Activated naive CD4-positive, alpha-beta T cell treated with anti-CD3 and anti-CD28 coated beads, Interleukin-2, amount 50 U/mL, for 24 hours (primary cell): ENCODE measurements at regions not wholly inside any gene's neighbourhood (a gene's known extent, or its start where the extent isn't known, plus 50 kb on each side); places are given as distances from the start of the nearest gene placed in this dataset.

Experiments
- H3K27ac Mint-ChIP-seq: one replicate; pipeline ENCODE4 v1.8.0; 2021; ENCODE audit warnings: mild to moderate bottlenecking, mixed read lengths
- H3K27me3 Mint-ChIP-seq: one replicate; pipeline ENCODE4 v1.8.0; 2021; ENCODE audit warnings: mixed read lengths
- H3K36me3 Mint-ChIP-seq: one replicate; pipeline ENCODE4 v1.8.0; 2021; ENCODE audit warnings: mixed read lengths
- H3K4me1 Mint-ChIP-seq: one replicate; pipeline ENCODE4 v1.8.0; 2021; ENCODE audit warnings: mixed read lengths
- H3K4me3 Mint-ChIP-seq: one replicate; pipeline ENCODE4 v1.8.0; 2021; ENCODE audit warnings: mild to moderate bottlenecking, mixed read lengths
- H3K9me3 Mint-ChIP-seq: one replicate; pipeline ENCODE4 v1.8.0; 2021; ENCODE audit warnings: mixed read lengths

DNA sequence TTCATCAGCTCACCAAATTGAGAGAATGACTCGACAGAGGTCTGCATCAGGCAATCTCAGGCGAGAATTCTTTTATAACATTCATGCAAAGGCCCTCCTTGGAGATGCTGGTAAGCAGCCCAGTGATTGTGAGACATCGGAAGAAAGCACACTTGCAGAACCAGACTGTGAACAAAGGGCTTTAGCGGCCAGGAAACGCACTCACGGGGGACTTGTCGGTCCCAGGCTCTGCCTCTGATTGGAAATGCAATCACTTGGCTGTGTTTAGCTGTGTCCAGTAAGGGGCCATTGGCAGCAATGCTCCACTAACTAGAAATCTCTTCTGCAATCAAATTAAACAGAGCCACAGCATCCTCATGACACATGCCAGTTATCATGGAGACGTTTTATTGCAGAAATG lies 226.7 kb upstream of the CDH13 start:
- no peaks in the 10 kb centered on the region for H3K36me3 Mint-ChIP-seq
- H3K4me1 Mint-ChIP-seq = no peaks in the 10 kb centered on the region
- no peaks in the 10 kb centered on the region for H3K9me3 Mint-ChIP-seq
- no peak overlapping the region for H3K27ac Mint-ChIP-seq
- H3K27me3 Mint-ChIP-seq = peaks cover 6% of the 10 kb centered on the region
- H3K4me3 Mint-ChIP-seq = no peak overlapping the region

DNA sequence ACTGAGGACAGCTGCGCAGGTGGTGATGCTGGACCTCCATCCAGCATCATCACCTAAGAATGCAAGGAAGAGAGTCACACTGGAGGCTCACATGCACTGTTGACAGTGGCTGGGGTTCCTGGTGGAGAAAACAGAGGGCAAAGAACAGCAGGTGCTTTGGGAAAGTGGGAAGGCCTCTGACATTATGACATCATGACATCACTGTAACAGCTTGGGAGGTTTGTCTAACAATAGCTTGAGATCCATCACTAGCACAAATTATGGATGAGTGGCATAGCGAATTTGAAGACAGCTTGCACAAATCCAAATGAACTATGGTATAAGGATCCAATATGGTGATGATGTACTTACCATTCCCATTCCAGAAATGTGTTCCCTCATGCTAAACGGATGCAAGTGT lies 226.5 kb upstream of the MPHOSPH6 start:
- Mint-ChIP-seq H3K4me3 (no peak overlapping the region), H3K27ac (no peak overlapping the region), H3K4me1 (no peaks in the 10 kb centered on the region), H3K27me3 (peaks cover 3% of the 10 kb centered on the region), H3K36me3 (no peaks in the 10 kb centered on the region), H3K9me3 (no peaks in the 10 kb centered on the region)

GRCh38 chr16:82395212-82395611 lies 225.2 kb upstream of the MPHOSPH6 start:
- no peak overlapping the region for H3K27ac Mint-ChIP-seq
- H3K4me3 Mint-ChIP-seq = no peak overlapping the region
- no peaks in the 10 kb centered on the region for H3K36me3 Mint-ChIP-seq
- no peaks in the 10 kb centered on the region for H3K4me1 Mint-ChIP-seq
- no peaks in the 10 kb centered on the region for H3K9me3 Mint-ChIP-seq
- peaks cover 1% of the 10 kb centered on the region for H3K27me3 Mint-ChIP-seq

- no peak overlapping the region for H3K4me3 Mint-ChIP-seq
- H3K27me3 Mint-ChIP-seq = no peaks in the 10 kb centered on the region
- no peak overlapping the region for H3K27ac Mint-ChIP-seq
- H3K4me1 Mint-ChIP-seq = no peaks in the 10 kb centered on the region
- no peaks in the 10 kb centered on the region for H3K9me3 Mint-ChIP-seq
- H3K36me3 Mint-ChIP-seq = no peaks in the 10 kb centered on the region
These were observed 221.7 kb upstream of the MPHOSPH6 start for GRCh38 chr16:82391690-82392089.

GRCh38 chr16:82389956-82390650 lies 220.1 kb upstream of the MPHOSPH6 start:
- Mint-ChIP-seq H3K27ac (no peak overlapping the region), H3K9me3 (no peaks in the 10 kb centered on the region), H3K4me3 (no peak overlapping the region), H3K27me3 (no peaks in the 10 kb centered on the region), H3K36me3 (no peaks in the 10 kb centered on the region), H3K4me1 (no peaks in the 10 kb centered on the region)

DNA sequence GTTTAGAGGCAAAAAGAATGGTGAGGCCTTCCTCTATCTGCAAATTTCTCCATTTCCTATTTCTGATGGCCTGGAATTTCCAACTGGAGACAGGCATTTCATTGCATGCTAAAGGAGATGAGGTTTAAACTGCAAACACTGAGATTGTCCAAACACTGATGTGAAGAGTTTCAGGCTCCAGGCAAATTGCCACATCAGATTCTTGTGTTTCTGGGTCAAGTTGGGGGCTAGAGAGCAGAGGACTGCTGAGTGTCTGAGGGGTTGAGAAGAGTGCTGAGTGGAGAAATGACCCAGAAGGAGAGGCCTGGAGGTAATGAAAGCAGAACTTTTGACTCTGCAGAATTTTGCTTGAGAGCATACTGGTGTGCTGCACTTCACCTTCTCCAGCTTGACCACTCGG lies 216.7 kb upstream of the MPHOSPH6 start:
- H3K4me1 Mint-ChIP-seq = no peaks in the 10 kb centered on the region
- no peaks in the 10 kb centered on the region for H3K9me3 Mint-ChIP-seq
- no peaks in the 10 kb centered on the region for H3K27me3 Mint-ChIP-seq
- no peaks in the 10 kb centered on the region for H3K36me3 Mint-ChIP-seq
- no peak overlapping the region for H3K27ac Mint-ChIP-seq
- H3K4me3 Mint-ChIP-seq = no peak overlapping the region

GRCh38 chr16:82384949-82385348 lies 214.9 kb upstream of the MPHOSPH6 start:
- Mint-ChIP-seq H3K9me3 (no peaks in the 10 kb centered on the region), H3K4me1 (no peaks in the 10 kb centered on the region), H3K36me3 (no peaks in the 10 kb centered on the region), H3K27ac (no peak overlapping the region), H3K4me3 (no peak overlapping the region), H3K27me3 (no peaks in the 10 kb centered on the region)

- Mint-ChIP-seq H3K9me3 (no peaks in the 10 kb centered on the region), H3K4me3 (no peak overlapping the region), H3K27ac (no peak overlapping the region), H3K36me3 (no peaks in the 10 kb centered on the region), H3K27me3 (no peaks in the 10 kb centered on the region), H3K4me1 (no peaks in the 10 kb centered on the region)
These were observed 214.0 kb upstream of the MPHOSPH6 start for GRCh38 chr16:82384017-82384416.

GRCh38 chr16:82382521-82382920 lies 212.5 kb upstream of the MPHOSPH6 start:
- Mint-ChIP-seq H3K27ac (no peak overlapping the region), H3K4me3 (no peak overlapping the region)

GRCh38 chr16:82379551-82379950 lies 209.5 kb upstream of the MPHOSPH6 start:
- Mint-ChIP-seq H3K36me3 (no peaks in the 10 kb centered on the region), H3K4me3 (no peak overlapping the region), H3K27me3 (no peaks in the 10 kb centered on the region), H3K9me3 (no peaks in the 10 kb centered on the region), H3K27ac (no peak overlapping the region), H3K4me1 (no peaks in the 10 kb centered on the region)

More at GRCh38 chr16:82382521-82382920, 212.5 kb upstream of the MPHOSPH6 start:
- H3K36me3 Mint-ChIP-seq = no peaks in the 10 kb centered on the region
- no peaks in the 10 kb centered on the region for H3K27me3 Mint-ChIP-seq
- no peaks in the 10 kb centered on the region for H3K9me3 Mint-ChIP-seq
- no peaks in the 10 kb centered on the region for H3K4me1 Mint-ChIP-seq

DNA sequence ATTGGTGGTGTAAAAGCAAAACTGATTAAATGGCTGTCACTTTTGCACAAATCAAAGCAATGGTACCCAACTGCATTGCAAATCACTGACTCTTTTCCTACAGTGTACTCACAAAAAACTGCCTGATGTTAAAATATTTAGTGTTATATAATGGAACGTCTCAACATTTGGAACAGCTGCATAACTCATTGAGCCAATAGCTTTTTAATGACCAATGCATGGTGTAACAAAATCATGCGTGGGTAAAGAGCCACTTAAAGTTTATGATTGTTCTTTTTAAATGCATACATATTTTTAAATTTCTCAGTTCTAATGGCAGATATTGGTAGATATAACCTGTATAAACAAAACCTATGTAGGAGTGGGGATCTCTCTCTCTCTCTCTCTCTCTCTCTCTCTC lies 204.0 kb upstream of the MPHOSPH6 start:
- Mint-ChIP-seq H3K4me1 (no peaks in the 10 kb centered on the region), H3K27ac (no peak overlapping the region), H3K9me3 (no peaks in the 10 kb centered on the region), H3K36me3 (no peaks in the 10 kb centered on the region), H3K4me3 (no peak overlapping the region), H3K27me3 (no peaks in the 10 kb centered on the region)

DNA sequence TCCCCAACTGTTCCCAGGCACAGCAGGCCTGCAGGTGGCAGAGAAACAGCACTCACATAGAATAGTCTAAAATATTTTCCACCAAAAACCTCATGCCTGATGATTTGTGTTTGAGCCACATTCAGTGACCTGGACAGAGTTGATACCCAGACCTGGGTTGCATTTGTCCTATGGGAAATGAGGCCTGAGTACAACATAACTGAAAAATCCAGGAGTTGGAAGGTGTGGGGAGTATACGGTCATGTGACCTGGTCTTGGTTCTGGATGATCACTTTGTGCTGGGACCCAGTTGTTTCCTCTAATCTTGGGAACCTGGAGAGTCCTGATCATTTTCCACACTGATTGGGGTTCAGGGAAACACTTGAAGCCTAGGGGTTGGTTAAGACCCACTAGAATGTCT lies 200.3 kb upstream of the MPHOSPH6 start:
- no peaks in the 10 kb centered on the region for H3K9me3 Mint-ChIP-seq
- no peaks in the 10 kb centered on the region for H3K4me1 Mint-ChIP-seq
- H3K4me3 Mint-ChIP-seq = no peak overlapping the region
- H3K27me3 Mint-ChIP-seq = no peaks in the 10 kb centered on the region
- H3K36me3 Mint-ChIP-seq = no peaks in the 10 kb centered on the region
- no peak overlapping the region for H3K27ac Mint-ChIP-seq

DNA sequence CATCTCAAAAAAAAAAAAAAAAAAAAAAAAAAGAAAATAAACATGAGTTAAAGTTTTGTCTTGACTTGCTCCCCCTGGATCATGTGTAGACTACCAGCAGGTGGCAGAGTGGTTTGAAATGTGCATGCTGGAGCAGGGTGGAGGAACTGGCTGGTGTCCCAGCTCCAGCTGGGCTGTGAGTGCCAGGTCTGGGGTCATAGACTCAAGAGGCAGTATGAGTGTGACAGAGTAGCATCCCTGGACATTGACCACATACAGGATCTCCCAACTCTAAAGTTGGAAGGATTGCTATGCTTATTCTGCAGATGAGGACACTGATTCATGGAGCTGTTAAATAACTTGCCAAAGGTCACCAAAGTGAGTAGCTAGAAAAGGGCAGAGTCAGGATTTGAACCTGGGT lies 198.0 kb upstream of the MPHOSPH6 start:
- Mint-ChIP-seq H3K36me3 (no peaks in the 10 kb centered on the region), H3K27me3 (no peaks in the 10 kb centered on the region), H3K4me3 (no peak overlapping the region), H3K4me1 (no peaks in the 10 kb centered on the region), H3K9me3 (no peaks in the 10 kb centered on the region), H3K27ac (no peak overlapping the region)

GRCh38 chr16:82366462-82366861 lies 196.4 kb upstream of the MPHOSPH6 start:
- H3K36me3 Mint-ChIP-seq = no peaks in the 10 kb centered on the region
- H3K27ac Mint-ChIP-seq = no peak overlapping the region
- H3K9me3 Mint-ChIP-seq = no peaks in the 10 kb centered on the region
- H3K4me1 Mint-ChIP-seq = no peaks in the 10 kb centered on the region
- H3K4me3 Mint-ChIP-seq = no peak overlapping the region
- H3K27me3 Mint-ChIP-seq = no peaks in the 10 kb centered on the region

- Mint-ChIP-seq H3K4me3 (no peak overlapping the region), H3K27me3 (peaks cover 1% of the 10 kb centered on the region)
These were observed 194.7 kb upstream of the MPHOSPH6 start for GRCh38 chr16:82364690-82365089.

GRCh38 chr16:82363026-82363816 lies 193.2 kb upstream of the MPHOSPH6 start:
- Mint-ChIP-seq H3K27me3 (peaks cover 4% of the 10 kb centered on the region), H3K27ac (no peak overlapping the region), H3K4me1 (no peaks in the 10 kb centered on the region), H3K36me3 (no peaks in the 10 kb centered on the region), H3K4me3 (no peak overlapping the region), H3K9me3 (no peaks in the 10 kb centered on the region)

More at GRCh38 chr16:82364690-82365089, 194.7 kb upstream of the MPHOSPH6 start:
- Mint-ChIP-seq H3K9me3 (no peaks in the 10 kb centered on the region), H3K36me3 (no peaks in the 10 kb centered on the region), H3K27ac (no peak overlapping the region), H3K4me1 (no peaks in the 10 kb centered on the region)
